HG02970 (cell line): ENCODE measurements at regions not wholly inside any gene's neighbourhood (a gene's known extent, or its start where the extent isn't known, plus 50 kb on each side); places are given as distances from the start of the nearest gene placed in this dataset.
"Not testable (repeated sequence)": the region's sequence is repeated elsewhere in the genome, so short reads cannot be mapped to it uniquely, and the experiment has no call there.

Source experiments
- ATAC-seq: cut with Tn5 transposase; IDR thresholded peaks from one replicate; pipeline ENCODE4 v1.9.1; 2021; ENCODE audit warnings: mild to moderate bottlenecking, moderate library complexity, moderate number of reproducible peaks; ENCODE audit not compliant: unreplicated experiment, low FRiP score

DNA sequence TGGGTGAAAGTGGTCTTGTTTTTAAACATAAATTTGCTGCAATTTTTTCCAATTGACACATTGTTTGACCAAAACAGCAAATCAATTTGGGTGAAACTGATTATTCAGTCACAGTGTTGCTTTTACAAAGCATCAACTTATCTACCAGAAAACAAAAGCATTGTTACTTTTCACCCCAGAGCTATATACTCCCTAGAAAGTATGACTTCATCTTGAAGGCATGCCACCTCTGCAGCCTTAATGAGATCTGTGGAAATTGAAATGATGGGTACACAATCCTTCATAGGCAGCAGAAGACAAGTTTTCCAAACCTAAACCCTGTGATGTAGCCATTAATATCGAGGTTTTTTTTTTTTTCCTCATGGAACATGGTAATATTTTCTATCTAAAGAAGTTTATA is 615.9 kb downstream of the CHSY3 start:
- no peak for ATAC-seq

DNA sequence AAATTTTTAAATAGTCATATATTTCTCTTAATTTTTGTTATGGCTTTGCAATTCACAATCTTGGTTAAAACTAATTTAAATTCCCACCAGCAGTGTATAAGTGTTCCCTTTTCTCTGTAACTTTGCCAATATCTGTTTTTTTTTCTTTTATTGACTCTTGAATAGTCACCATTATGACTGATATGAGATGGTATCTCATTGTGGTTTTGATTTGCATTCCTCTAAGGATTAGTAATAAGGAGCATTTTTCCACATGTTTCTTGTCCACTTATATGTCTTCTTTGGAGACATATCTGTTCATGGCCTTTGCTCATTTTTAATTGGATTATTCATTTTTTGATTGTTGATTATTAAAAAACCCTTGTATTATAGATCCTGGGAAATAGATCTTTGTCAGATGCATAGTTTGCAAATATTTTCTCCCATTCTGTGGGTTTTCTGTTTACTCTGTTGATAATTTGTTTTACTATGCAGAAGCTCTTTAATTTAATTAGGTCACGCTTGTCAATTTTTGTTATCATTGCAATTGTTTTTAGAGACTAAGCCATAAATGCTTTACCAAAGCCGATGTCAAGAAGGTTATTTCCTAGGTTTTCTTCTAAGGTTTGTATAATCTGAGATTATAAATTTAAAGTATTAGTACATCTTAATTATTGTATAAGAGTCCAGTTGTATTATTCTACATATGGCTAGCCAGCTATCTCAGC is 610.9 kb downstream of the CHSY3 start:
- ATAC-seq: no peak

DNA sequence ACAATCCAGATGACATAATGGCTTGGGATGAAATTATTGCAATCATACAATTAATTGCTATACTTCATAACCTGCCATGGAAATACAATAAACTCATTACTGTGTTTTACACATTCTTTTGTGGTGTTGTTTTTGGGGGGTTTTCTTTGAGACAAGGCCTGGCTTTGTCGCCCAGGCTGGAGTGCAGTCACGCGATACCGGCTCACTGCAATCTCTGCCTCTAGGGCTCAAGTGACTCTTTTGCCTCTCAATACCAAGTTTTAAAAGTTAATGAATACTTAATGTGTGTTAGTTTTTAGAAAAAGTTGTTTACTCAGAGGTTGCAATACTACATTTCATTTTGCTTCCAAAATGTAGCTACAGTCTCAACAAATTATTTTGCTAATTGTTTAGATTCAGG is 598.4 kb downstream of the CHSY3 start:
- ATAC-seq: no peak

DNA sequence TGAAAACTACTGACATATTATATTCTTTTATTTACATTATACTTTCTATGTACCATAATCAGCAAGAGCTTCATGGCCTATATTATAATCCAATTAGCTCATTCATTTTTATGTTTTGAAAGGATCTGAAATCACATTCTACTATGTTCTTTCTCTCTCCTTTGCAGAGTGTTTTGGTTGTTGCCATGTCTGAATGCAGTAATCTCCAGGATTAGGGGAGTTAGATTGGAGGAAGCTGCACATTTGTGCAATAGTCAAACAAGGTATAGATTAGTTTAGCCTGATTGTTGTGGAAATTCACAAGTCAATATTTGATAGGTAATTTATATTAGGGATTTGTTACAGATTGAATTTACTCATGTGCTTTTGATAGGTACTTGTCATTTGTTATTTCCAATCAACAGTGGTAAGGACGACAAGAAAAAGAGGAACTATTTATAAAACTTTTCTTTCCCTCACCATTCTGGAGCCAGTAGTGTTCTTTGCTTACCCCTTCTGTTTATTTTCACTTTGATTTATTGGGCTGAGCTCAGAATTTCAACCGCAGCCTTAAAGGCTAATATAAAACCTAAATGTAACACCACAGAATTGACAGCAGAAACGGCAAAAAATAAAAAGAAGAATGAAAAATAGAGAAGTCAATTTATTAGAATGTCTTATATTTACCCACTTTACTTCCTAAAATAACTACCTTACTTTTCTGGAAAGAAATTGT is 597.0 kb downstream of the CHSY3 start:
- no peak for ATAC-seq

DNA sequence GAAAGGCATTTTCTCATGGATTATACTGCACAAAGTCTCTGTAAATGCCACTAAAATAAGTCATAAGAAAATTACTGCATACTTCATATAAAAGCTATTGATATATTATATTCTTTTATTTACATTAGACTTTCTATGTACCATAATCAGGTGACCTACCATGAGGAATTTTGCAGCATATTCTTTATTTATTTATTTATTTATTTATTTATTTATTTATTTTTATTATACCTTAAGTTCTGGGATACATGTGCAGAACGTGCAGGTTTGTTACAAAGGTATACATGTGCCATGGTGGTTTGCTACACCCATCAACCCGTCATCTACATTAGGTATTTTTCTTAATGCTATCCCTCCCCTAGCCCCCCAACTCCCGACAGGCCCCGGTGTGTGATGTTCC is 596.2 kb downstream of the CHSY3 start:
- not testable (repeated sequence) for ATAC-seq

DNA sequence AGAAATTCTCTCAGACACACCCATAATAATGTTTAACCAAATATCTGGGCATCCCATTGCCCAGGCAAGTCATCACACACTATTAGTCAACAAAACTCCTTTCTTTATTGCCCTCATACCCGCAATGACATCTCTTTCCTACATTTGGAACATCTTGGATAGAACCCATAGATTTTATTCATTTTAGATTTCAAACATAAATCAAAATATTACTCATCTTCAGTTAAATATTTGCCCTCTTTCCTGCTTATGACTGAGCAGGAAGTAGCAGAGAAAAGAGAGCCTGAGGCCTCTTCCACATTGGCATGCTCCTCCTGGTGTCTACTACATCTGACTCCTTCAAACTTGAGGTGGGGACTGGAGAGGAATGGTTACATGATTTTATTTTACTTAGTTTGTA is 592.0 kb downstream of the CHSY3 start:
- ATAC-seq: no peak

DNA sequence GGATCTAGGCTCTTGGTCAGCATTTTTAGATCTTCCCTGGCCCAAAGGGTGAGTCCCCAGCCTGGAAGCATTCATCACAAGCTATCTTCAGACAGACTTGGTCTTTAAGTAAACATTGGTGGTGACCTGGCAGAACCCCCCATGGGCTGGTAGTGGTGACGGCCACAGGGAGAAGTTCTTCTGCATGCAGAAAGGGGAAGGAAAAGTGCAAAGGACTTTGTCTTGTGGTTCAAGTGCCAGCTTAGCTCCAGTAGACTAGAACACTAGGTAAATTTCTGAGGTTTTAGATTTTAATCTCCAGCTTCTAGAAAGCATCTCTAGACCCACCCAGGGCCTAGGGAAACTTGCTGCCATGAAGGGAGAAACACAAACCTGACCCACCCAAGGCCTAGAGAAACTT is 584.0 kb downstream of the CHSY3 start:
- ATAC-seq: no peak

DNA sequence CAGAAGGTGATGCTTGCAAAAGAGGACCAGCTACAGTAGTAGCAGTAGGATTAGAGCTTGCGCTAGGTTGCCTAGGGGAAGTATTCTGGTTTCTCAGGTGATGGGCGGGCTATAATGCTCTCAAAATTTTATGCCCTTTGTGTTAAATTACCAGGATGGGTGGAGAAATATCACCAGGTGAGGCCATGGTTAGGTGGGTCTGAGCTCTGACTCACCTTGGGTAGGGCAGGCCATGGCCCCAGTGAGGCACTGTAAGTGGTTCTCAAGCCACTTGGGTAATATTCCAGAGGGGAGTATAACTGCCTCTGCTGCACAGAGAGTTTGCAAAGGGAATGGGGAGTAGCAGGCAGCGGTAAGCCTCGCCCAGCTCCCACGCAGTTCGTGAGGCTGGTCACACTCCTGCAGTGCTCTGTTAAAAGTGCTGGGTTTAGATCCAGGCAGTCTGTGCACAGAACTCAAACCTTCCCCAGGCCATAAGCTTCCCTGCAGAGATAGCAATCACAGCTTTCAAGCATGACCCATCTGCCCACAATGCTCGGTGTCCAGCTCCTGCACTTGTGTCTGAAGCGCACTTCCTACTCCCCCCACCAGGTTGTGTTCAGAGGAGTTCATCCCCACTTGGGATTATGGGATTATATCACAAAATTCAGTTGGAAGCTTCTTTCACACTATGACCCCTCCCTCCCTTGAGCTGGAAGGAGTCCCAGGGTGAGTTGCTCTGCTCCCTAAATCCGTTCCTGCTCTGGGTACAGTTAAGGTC is 575.0 kb downstream of the CHSY3 start:
- ATAC-seq: no peak

DNA sequence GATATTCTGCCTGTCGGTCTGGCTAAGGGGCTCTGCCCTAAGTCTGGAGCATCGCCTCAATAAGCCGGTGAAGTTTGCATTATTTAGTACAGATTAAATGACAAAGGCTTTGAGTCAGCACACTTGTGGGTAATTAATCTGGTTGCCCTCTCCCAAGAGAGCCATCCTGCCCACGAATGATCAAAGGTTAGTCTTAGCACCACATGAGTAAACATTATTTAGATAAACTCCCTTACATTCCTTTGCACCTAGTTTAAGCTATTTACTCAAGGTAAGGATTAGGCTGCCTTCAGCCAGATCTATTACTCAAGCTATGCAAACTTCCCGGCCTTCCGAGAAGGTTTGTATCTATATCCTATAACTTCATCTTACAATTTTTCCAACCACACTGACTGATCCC is 572.1 kb downstream of the CHSY3 start:
- no peak for ATAC-seq

DNA sequence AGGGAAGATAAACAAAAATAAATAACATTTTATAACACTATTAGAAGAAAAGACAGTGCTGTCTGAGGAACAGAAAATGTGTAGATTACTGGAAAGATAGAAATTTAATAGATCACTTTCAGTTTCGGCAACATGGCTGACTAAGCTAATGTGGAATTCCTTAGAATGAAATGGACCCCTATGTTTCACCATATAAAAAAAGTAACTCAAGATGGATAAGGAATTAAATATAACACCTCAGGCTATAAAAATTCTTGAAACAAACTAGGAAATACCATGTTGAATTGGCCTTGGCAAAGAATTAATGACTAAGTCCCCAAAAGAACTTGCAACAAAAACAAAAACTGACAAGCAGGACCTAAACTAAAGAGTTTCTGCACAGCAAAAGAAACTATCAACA is 558.3 kb downstream of the CHSY3 start:
- no peak for ATAC-seq

DNA sequence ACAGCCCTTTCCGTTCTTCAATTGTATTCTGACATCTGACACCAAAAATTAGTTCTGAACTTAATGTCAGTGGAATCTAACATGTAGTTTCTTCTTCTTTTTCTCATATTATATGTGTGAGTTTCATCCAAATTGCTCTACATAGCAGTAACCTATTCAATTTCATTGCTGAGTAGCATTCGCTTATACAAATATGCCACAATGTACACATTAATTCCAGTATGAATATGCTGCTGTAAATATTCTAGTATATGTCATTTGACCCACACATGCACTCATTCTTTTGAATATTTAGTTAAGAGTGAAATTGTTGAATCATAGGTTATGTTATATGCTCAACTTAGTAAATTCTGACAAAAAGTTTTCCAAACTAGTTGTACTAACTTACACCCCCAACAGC is 550.9 kb downstream of the CHSY3 start:
- no peak for ATAC-seq

DNA sequence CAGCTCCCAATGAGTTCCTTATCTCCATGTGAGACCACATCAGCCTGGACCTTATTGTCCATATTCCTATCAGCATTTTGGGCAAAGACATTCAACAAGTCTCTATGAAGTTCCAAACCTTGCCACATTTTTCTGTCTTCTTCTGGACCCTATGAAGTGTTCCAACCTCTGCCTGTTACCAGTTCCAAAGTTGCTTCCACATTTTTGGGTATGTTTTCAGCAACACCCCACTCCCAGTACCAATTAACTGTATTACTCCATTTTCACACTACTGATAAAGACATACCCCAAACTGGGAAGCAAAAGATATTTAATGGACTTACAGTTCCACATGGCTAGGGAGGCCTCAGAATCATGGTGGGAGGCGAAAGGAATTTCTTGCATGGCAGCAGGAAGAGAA is 548.5 kb downstream of the CHSY3 start:
- ATAC-seq: no peak

DNA sequence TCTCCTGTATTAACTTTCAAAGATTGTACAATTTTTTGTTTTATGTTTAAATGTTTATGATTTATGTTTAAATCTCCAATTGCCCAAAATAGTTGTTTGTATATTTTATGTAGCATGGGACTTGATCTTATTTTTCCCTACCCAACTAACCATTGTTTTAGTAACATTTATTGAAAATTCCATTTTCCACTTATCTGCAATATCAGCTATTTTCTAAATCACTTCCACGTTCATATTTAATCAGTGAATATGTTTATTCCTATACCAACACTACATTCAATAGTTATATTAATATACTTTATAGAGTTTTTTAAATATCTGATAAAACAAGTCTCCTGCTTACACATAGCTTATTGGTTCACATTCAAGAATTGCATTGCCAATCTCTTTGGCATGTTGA is 532.2 kb downstream of the CHSY3 start:
- ATAC-seq: no peak

DNA sequence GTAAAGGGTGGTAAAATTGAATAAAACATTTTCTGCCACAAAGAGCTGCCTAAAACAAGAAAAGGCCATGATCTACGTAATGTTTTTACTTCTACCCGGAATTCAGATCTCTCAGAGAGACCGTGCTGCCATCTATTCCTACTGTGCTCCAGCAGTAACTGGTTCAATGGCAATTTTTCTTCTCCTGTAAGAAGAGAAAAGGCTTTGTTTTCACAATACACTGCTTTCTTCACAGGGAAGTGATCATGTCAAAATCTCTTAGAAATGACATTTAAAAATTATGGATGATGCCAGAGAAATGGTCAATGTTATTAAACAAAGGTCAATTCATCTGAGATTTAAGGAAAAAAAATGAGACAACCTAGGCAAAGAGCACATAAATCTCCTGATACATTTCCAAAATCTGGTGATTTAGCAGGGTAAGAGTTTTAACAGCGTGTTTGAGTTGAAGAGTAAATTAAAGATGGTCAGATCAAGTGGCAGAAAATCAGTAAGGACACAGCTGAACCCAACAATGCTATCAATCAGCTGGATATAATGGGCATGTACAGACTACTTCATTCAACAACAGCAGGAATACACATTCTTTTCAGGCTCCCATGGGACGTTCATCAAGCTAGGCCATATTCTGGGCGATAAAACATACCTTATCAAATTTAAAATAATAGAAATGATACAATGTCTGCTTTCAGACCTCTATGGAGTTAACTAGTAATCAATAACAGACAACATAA is 523.1 kb downstream of the CHSY3 start:
- ATAC-seq: no peak

DNA sequence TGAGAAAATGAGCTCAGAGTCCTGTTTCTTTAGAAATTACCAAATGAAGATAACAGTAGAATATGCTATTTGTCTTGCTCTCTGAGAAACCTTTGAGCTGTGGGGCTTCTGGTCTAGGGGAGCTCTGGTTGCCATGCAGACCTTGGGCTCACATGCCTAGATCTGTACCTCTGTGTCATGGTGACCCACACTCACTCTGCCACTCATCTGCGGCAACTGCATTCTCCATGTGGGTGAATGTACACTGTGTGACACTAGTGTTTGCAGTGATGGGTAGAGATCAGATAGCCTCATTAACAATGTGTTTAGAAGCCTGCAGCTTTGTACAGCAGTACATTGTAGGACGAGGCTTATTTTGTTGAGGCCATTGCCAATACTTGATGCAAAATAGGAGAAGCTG is 521.2 kb downstream of the CHSY3 start:
- ATAC-seq: no peak

DNA sequence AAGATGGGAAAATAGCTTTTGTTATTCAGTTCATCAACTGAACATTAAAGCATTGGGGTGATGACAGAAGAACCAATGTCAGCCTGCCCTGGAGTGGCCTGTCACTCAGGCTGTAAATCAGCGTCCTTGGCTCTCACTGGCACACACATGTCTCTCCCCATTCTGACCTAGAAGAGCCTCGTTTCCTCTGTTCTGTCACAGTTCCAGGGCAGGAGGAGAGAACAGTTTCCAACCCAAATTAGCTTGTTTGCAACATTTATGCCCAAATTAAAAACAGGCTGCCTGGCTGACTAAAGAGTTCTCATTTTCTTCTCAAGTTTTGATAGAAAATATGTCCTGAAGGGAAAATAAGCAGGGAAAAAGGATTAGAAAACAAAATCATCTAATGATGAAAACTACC is 520.1 kb downstream of the CHSY3 start:
- ATAC-seq: no peak

DNA sequence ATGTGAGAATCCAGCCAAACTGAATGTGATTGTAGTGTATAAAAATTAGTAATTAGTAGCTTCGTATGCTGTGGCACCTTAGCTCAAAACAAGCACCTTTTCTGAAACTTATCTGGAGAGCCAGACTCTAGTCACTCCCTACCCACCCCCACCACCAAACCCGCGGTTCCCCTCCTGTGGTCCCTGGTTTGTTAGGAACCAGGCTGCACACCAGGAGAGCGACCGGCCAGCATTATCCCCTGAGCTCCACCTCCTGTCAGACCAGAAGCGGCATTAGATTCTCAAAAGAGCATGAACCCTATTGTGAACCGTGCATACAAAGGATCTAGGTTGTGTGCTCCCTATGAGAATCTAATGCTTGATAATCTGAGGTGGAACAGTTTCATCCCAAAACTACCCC is 498.6 kb downstream of the CHSY3 start:
- ATAC-seq: no peak

DNA sequence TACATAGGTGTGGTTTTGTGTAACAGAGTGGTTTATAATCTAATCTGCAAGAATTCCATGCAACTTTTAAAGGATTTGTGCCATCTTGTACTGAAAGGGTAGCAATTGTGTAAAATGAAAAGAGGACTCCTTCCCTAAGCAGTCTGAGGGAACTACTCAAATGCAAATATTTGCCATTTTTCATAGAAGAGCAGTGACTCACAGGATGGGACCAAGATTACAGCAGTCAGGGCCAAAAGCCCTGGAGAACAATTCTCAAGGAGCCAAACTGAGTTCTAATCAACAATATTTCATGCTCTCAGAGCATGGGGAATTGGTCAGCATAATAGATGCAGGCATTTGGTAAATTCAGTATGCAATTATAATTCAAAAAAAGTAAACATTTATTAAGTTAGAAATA is 495.8 kb downstream of the CHSY3 start:
- no peak for ATAC-seq

DNA sequence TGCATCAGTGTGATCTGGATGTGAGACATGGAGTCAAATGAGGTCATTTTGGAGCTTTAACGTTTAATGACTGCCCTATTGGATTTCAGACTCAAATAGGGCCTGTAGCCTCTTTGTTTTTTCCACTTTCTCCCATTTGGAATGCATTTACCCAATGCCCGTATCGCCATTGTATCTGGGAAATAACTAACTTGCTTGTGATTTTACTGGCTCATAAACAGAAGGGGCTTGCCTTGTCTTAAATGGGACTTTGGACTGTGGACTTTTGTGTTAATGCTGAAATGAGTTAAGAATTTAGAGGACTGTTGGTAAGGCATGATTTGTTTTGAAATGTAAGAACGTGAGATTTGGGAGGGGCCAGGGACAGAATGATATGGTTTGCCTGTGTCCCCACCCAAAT is 494.6 kb downstream of the CHSY3 start:
- ATAC-seq: no peak

DNA sequence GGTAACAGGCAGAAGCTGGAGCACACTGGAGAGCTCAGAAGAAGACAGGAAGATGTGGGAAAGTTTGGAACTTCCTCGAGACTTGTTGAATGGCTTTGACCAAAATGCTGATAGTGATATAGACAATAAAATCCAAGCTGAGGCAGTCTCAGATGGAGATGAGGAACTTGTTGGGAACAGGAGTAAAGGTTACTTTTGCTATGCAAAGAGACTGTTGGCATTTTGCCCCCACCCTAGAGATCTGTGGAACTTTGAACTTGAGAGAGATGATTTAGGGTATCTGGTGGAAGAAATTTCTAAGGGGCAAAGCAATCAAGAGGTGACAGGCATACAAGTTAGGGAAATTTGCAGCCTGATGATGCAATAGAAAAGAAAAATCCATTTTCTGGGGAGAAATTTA is 493.5 kb downstream of the CHSY3 start:
- not testable (repeated sequence) for ATAC-seq

DNA sequence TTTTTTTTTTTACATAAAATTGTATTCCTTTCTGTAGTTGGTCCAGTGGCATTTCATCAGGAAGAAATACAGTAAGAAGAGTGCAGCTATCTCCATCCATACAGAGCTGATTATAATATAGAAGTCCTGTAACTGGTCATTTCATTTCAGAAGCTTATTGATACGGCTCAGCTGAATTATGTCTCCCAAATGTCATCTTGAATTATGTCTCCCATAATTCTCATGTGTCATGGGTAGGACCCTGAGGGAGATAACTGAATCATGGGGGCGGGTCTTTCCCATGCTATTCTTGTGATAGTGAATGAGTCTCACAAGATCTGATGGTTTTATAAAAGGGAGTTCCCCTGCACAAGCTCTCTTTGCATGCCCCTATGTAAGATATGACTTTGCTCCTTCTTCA is 492.9 kb downstream of the CHSY3 start:
- no peak for ATAC-seq
